HCT116 (cell line): ENCODE measurements at regions not wholly inside any gene's neighbourhood (a gene's known extent, or its start where the extent isn't known, plus 50 kb on each side); places are given as distances from the start of the nearest gene placed in this dataset.
"Not testable (repeated sequence)": the region's sequence is repeated elsewhere in the genome, so short reads cannot be mapped to it uniquely, and the experiment has no call there.

ENCODE experiments used
- ATAC-seq: fragments of 200-7000 bp; cut with Tn5 transposase; 2 replicates; pipeline ENCODE4 v1.9.1; 2020; ENCODE audit warnings: mild to moderate bottlenecking, moderate library complexity
- BruUV-seq: library from RNA; stranded (reverse); fragments of 400-500 nt; replicated peaks from 2 replicates; lab custom pipeline; 2021; lab: Mats Ljungman, UMichigan
- CTCF ChIA-PET: fragments of 300-600 bp; sonication (Branson Sonifier 250); formaldehyde crosslinking; loops from one replicate; lab custom pipeline; 2021; ENCODE audit warnings: antibody characterized with exemption; lab: Charles Lee
- POLR2A ChIA-PET: fragments of 300-600, 350-600 bp; sonication (Branson Sonifier 250); formaldehyde crosslinking; loops from one replicate; lab custom pipeline; 2021; ENCODE audit warnings: antibody characterized with exemption; lab: Charles Lee
- RAD21 ChIA-PET, 2 experiments: fragments of 300-600 bp; sonication (Branson Sonifier 250); formaldehyde crosslinking; loops; one replicate each; lab custom pipeline; 2023; ENCODE audit warnings: low total read pairs in 2 of 2; ENCODE audit not compliant: uncharacterized antibody in 2 of 2, unreplicated experiment in 2 of 2, low non-redundant PET in 1 of 2; lab: Charles Lee
- DNase-seq: peaks from one replicate; pipeline ENCODE4 v3.0.0-alpha.2; 2010; ENCODE audit warnings: low read depth, low spot score
- H2AFZ ChIP-seq: fragments of 200-600 bp; shearing (Covaris generic), sonication (generic); 2 replicates; pipeline ENCODE4 v1.6.1; 2017; ENCODE audit warnings: low read depth, mixed run types, mixed read lengths, antibody characterized with exemption, low read length; ENCODE audit not compliant: poor library complexity, severe bottlenecking
- H3K27ac ChIP-seq: 2 replicates; pipeline ENCODE4 v1.5.1; 2012; ENCODE audit warnings: low read depth, low read length
- H3K27me3 ChIP-seq: fragments of 200-600 bp; sonication (generic); 2 replicates; pipeline ENCODE4 v1.6.1; 2016; ENCODE audit warnings: mixed run types, low read length, mixed read lengths; ENCODE audit not compliant: insufficient read depth
- H3K36me3 ChIP-seq, 2 experiments: fragments of 200-500 bp in 1 of 2; fragments of 200-600 bp in 1 of 2; sonication (Bioruptor generic) in 1 of 2; sonication (generic) in 1 of 2; 2 replicates each; pipeline versions ENCODE4 v1.5.1 to v1.6.1; 2014 to 2016; ENCODE audit warnings: low read length in 2 of 2, inconsistent platforms in 1 of 2, mixed read lengths in 1 of 2, mixed run types in 1 of 2; ENCODE audit not compliant: insufficient read depth in 2 of 2, control insufficient read depth in 1 of 2
- H3K4me1 ChIP-seq, 2 experiments: fragments of 200-600 bp in 1 of 2; sonication (generic) in 1 of 2; 2 replicates each; pipeline versions ENCODE4 v1.5.1 to v1.6.1; 2012 to 2017; ENCODE audit warnings: low read length in 2 of 2, inconsistent platforms in 1 of 2, mild to moderate bottlenecking in 1 of 2, mixed read lengths in 1 of 2, mixed run types in 1 of 2, moderate library complexity in 1 of 2; ENCODE audit not compliant: insufficient read depth in 2 of 2, control insufficient read depth in 1 of 2
- H3K4me2 ChIP-seq: fragments of 200-600 bp; sonication (generic); 2 replicates; pipeline ENCODE4 v1.6.1; 2017; ENCODE audit warnings: mixed run types, low read length, mixed read lengths
- H3K4me3 ChIP-seq, 2 experiments: fragments of 200-600 bp in 1 of 2; sonication (generic) in 1 of 2; replicated peaks in 1 of 2; 2 replicates each; pipeline ENCODE4 v1.5.1; 2011 to 2016; ENCODE audit warnings: low read length in 2 of 2, control low read depth in 1 of 2, low read depth in 1 of 2, mild to moderate bottlenecking in 1 of 2, mixed read lengths in 1 of 2, mixed run types in 1 of 2
- H3K79me2 ChIP-seq: fragments of 200-600 bp; sonication (generic); 2 replicates; pipeline ENCODE4 v1.6.1; 2017; ENCODE audit warnings: mild to moderate bottlenecking, mixed run types, low read length, moderate library complexity, mixed read lengths; ENCODE audit not compliant: insufficient read depth
- H3K9ac ChIP-seq: fragments of 200-600 bp; sonication (generic); 2 replicates; pipeline ENCODE4 v1.6.1; 2016; ENCODE audit warnings: low read length, mixed read lengths
- H3K9me2 ChIP-seq: fragments of 200-600 bp; sonication (generic), shearing (Covaris generic); 2 replicates; pipeline ENCODE4 v1.6.1; 2017; ENCODE audit warnings: mixed run types, mild to moderate bottlenecking, moderate library complexity; ENCODE audit not compliant: insufficient read depth
- H3K9me3 ChIP-seq, 2 experiments: fragments of 200-500 bp in 1 of 2; fragments of 200-600 bp in 1 of 2; sonication (Bioruptor generic) in 1 of 2; sonication (generic) in 1 of 2; 2 replicates each; pipeline ENCODE4 v1.6.1; 2014 to 2017; ENCODE audit warnings: low read length in 2 of 2, mixed read lengths in 2 of 2, inconsistent platforms in 1 of 2, low read depth in 1 of 2, mild to moderate bottlenecking in 1 of 2, mixed run types in 1 of 2, moderate library complexity in 1 of 2; ENCODE audit not compliant: control insufficient read depth in 1 of 2, insufficient read depth in 1 of 2
- H4K20me1 ChIP-seq: fragments of 200-600 bp; sonication (generic), shearing (Covaris generic); 2 replicates; pipeline ENCODE4 v1.6.1; 2017; ENCODE audit warnings: mixed run types, mild to moderate bottlenecking, moderate library complexity; ENCODE audit not compliant: insufficient read depth
- ELF1 ChIP-seq: IDR thresholded peaks from 2 replicates; pipeline ENCODE4 v1.6.1; 2012; ENCODE audit warnings: low read depth, borderline replicate concordance
- EZH2 ChIP-seq: fragments of 200-600 bp; sonication (generic); IDR thresholded peaks from 2 replicates; pipeline ENCODE4 v1.6.1; 2017; ENCODE audit warnings: antibody characterized with exemption, mixed run types
- EZH2phosphoT487 ChIP-seq: fragments of 200-600 bp; IDR thresholded peaks from 2 replicates; pipeline ENCODE4 v1.6.1; 2018; ENCODE audit warnings: antibody characterized with exemption, borderline replicate concordance
- FOSL1 ChIP-seq: IDR thresholded peaks from 2 replicates; pipeline ENCODE4 v1.6.1; 2012; ENCODE audit warnings: low read depth
- JUND ChIP-seq: IDR thresholded peaks from 2 replicates; pipeline ENCODE4 v1.6.1; 2012
- POLR2AphosphoS5 ChIP-seq: IDR thresholded peaks from 2 replicates; pipeline ENCODE4 v1.6.1; 2011; ENCODE audit warnings: mild to moderate bottlenecking, low read depth, low read length, moderate library complexity
- RAD21 ChIP-seq: IDR thresholded peaks from 2 replicates; pipeline ENCODE4 v1.6.1; 2012; ENCODE audit warnings: low read depth, mild to moderate bottlenecking
- SIN3A ChIP-seq: IDR thresholded peaks from 2 replicates; pipeline ENCODE4 v1.6.1; 2012; ENCODE audit warnings: low read depth
- SRF ChIP-seq: IDR thresholded peaks from 2 replicates; pipeline ENCODE4 v1.6.1; 2012; ENCODE audit warnings: low read depth
- TCF7L2 ChIP-seq: IDR thresholded peaks from 2 replicates; pipeline ENCODE4 v1.7.0; 2011; ENCODE audit warnings: borderline replicate concordance, inconsistent platforms; ENCODE audit not compliant: insufficient read depth, insufficient read length; ENCODE audit errors: extremely low read depth
- YY1 ChIP-seq: IDR thresholded peaks from 2 replicates; pipeline ENCODE4 v1.6.1; 2011; ENCODE audit warnings: low read length, low read depth, moderate library complexity, mild to moderate bottlenecking; ENCODE audit not compliant: insufficient replicate concordance; ENCODE audit errors: extremely low read depth
- ZFX ChIP-seq: fragments of 450-650 bp; IDR thresholded peaks from 2 replicates; pipeline ENCODE4 v1.6.1; 2017
- ZNF274 ChIP-seq: fragments of 200-500 bp; sonication (Bioruptor generic); IDR thresholded peaks from 2 replicates; pipeline ENCODE4 v1.6.1; 2014; ENCODE audit warnings: mild to moderate bottlenecking, low read depth, low read length, inconsistent platforms
- intact Hi-C: fragments of 100-400 bp; cut with micrococcal nuclease; formaldehyde crosslinking; loops from 2 replicates; pipeline ENCODE4 v1.10.0; 2022
- TF ChIP-seq, protein P1 (sequence below): IDR thresholded peaks from 2 replicates; pipeline ENCODE4 v1.6.1; 2012
- TF ChIP-seq, protein P2 (sequence below): IDR thresholded peaks from 2 replicates; pipeline ENCODE4 v1.6.1; 2012
- TF ChIP-seq, protein P3 (sequence below), 3 experiments: fragments of 200-600 bp in 1 of 3; sonication (generic) in 1 of 3; IDR thresholded peaks in 2 of 3; conservative IDR thresholded peaks in 1 of 3; 2 replicates each; pipeline ENCODE4 v1.5.1; 2012 to 2017; ENCODE audit warnings: low read depth in 2 of 3, low read length in 2 of 3, antibody characterized with exemption in 1 of 3, borderline replicate concordance in 1 of 3, control low read depth in 1 of 3, mild to moderate bottlenecking in 1 of 3, mixed read lengths in 1 of 3, mixed run types in 1 of 3, moderate library complexity in 1 of 3; ENCODE audit not compliant: insufficient read depth in 1 of 3
- TF ChIP-seq, protein P4 (sequence below): IDR thresholded peaks from 2 replicates; pipeline ENCODE4 v1.6.1; 2012; ENCODE audit warnings: low read depth

DNA sequence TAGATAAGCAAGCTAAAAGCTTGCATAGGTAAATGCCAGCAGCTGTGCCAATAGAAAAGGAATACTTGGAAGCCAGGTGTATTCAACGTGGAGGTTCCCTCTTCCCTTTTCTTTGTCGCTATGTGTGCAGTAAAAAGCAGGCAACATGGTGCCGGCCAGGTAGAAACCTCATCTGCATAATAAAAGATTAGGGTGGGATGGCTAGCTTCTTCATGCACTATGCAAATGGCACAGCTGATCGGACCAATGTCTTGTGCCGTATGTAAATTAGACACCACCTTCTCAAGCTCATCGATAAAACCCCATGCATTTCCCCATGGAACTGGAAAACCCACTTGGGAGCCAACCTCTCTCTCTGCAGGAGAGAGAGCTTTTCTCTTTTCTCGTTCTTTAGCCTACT is 150.9 kb upstream of the FOXK1 start:
- Histone ChIP-seq H3K36me3 (no peaks in the 10 kb centered on the region), H3K27ac (no peak overlapping the region), H3K4me1 (no peaks in the 10 kb centered on the region), H2AFZ (no peak overlapping the region), H3K9me3 (no peaks in the 10 kb centered on the region), H3K4me2 (no peak overlapping the region), H3K9me2 (no peaks in the 10 kb centered on the region), H3K9ac (no peak overlapping the region), H4K20me1 (no peaks in the 10 kb centered on the region), H3K27me3 (no peaks in the 10 kb centered on the region), H3K79me2 (no peaks in the 10 kb centered on the region), H3K4me3 (no peak overlapping the region)
- no TSS peak for BruUV-seq
- POLR2A ChIA-PET, result no interaction called here
- no peak for ATAC-seq
- CTCF ChIA-PET, result no interaction called here
- RAD21 ChIA-PET, result no interaction called here
- intact Hi-C loops, result no loop called here
- TF ChIP-seq ELF1 (no peak), EZH2phosphoT487 (no peak), JUND (no peak), ZNF274 (no peak), YY1 (no peak), TCF7L2 (no peak), ZFX (no peak), SIN3A (no peak), SRF (no peak), POLR2AphosphoS5 (no peak), EZH2 (no peak), FOSL1 (no peak), RAD21 (no peak)
- TF ChIP-seq, protein P1, sequence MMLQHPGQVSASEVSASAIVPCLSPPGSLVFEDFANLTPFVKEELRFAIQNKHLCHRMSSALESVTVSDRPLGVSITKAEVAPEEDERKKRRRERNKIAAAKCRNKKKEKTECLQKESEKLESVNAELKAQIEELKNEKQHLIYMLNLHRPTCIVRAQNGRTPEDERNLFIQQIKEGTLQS, result no peak
- TF ChIP-seq, protein P2, sequence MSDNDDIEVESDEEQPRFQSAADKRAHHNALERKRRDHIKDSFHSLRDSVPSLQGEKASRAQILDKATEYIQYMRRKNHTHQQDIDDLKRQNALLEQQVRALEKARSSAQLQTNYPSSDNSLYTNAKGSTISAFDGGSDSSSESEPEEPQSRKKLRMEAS, result no peak
- TF ChIP-seq, protein P3, sequence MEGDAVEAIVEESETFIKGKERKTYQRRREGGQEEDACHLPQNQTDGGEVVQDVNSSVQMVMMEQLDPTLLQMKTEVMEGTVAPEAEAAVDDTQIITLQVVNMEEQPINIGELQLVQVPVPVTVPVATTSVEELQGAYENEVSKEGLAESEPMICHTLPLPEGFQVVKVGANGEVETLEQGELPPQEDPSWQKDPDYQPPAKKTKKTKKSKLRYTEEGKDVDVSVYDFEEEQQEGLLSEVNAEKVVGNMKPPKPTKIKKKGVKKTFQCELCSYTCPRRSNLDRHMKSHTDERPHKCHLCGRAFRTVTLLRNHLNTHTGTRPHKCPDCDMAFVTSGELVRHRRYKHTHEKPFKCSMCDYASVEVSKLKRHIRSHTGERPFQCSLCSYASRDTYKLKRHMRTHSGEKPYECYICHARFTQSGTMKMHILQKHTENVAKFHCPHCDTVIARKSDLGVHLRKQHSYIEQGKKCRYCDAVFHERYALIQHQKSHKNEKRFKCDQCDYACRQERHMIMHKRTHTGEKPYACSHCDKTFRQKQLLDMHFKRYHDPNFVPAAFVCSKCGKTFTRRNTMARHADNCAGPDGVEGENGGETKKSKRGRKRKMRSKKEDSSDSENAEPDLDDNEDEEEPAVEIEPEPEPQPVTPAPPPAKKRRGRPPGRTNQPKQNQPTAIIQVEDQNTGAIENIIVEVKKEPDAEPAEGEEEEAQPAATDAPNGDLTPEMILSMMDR (IDR thresholded peaks at IDR 0.05 in 2 of 3, conservative IDR thresholded peaks at IDR 0.05 in 1 of 3; ENCODE audit: borderline replicate concordance in 1 of 3, insufficient read depth in 1 of 3, low read depth in 2 of 3, low read length in 2 of 3), result no peak
- TF ChIP-seq, protein P4, sequence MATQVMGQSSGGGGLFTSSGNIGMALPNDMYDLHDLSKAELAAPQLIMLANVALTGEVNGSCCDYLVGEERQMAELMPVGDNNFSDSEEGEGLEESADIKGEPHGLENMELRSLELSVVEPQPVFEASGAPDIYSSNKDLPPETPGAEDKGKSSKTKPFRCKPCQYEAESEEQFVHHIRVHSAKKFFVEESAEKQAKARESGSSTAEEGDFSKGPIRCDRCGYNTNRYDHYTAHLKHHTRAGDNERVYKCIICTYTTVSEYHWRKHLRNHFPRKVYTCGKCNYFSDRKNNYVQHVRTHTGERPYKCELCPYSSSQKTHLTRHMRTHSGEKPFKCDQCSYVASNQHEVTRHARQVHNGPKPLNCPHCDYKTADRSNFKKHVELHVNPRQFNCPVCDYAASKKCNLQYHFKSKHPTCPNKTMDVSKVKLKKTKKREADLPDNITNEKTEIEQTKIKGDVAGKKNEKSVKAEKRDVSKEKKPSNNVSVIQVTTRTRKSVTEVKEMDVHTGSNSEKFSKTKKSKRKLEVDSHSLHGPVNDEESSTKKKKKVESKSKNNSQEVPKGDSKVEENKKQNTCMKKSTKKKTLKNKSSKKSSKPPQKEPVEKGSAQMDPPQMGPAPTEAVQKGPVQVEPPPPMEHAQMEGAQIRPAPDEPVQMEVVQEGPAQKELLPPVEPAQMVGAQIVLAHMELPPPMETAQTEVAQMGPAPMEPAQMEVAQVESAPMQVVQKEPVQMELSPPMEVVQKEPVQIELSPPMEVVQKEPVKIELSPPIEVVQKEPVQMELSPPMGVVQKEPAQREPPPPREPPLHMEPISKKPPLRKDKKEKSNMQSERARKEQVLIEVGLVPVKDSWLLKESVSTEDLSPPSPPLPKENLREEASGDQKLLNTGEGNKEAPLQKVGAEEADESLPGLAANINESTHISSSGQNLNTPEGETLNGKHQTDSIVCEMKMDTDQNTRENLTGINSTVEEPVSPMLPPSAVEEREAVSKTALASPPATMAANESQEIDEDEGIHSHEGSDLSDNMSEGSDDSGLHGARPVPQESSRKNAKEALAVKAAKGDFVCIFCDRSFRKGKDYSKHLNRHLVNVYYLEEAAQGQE, result no peak
- DNase-seq, result no peak

DNA sequence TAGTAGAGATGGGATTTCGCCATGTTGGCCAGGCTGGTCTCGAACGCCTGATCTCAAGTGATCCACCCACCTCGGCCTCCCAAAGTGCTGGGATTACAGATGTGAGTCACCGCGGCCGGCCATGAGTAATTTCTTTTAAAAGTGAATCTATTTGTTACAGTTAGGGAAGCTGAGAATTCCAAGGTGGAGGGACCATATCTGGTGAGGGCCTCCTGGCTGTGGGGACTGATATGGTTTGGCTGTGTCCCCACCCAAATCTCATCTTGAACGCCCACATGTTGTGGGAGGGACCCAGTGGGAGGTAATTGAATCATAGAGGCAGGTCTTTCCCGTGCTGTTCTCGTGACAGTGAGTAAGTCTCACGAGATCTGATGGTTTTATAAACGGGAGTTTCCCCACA is 148.8 kb upstream of the FOXK1 start:
- BruUV-seq, H3K4me1 ChIP-seq, DNase-seq, H3K36me3 ChIP-seq, H3K9me2 ChIP-seq, CTCF ChIA-PET, ATAC-seq, POLR2A ChIA-PET, H3K9ac ChIP-seq, H3K27me3 ChIP-seq, H3K4me2 ChIP-seq, RAD21 ChIA-PET, H2AFZ ChIP-seq, intact Hi-C loops, H3K9me3 ChIP-seq, H3K4me3 ChIP-seq, H3K27ac ChIP-seq, H4K20me1 ChIP-seq, H3K79me2 ChIP-seq: not testable (repeated sequence)
